Lung (tissue), 11 donors: ENCODE measurements at regions not wholly inside any gene's neighbourhood (a gene's known extent, or its start where the extent isn't known, plus 50 kb on each side); places are given as distances from the start of the nearest gene placed in this dataset.

Experiments
- ATAC-seq: fragments of 200-7000 bp; cut with Tn5 transposase; one replicate; pipeline ENCODE4 v1.9.1; 2020; ENCODE audit warnings: moderate number of reproducible peaks; ENCODE audit not compliant: insufficient read depth, low FRiP score
- DNase-seq, 3 donors: peaks; one replicate each; pipeline ENCODE4 v3.0.0-alpha.2; 2013 to 2017
- H3K27ac ChIP-seq, 2 donors: one replicate each; pipeline ENCODE4 v1.5.1; 2013; ENCODE audit warnings: mild to moderate bottlenecking in 2 of 2, moderate library complexity in 2 of 2, control low read depth in 1 of 2, inconsistent platforms in 1 of 2, low read depth in 1 of 2, low read length in 1 of 2
- H3K27me3 ChIP-seq, 3 donors: one replicate each; pipeline ENCODE4 v1.5.1; 2013; ENCODE audit warnings: low read length in 2 of 3; ENCODE audit not compliant: control insufficient read depth in 3 of 3, insufficient read depth in 3 of 3
- H3K36me3 ChIP-seq, 4 donors: one replicate each; pipeline ENCODE4 v1.5.1; 2013; ENCODE audit warnings: low read length in 4 of 4, mild to moderate bottlenecking in 1 of 4, moderate library complexity in 1 of 4; ENCODE audit not compliant: control insufficient read depth in 4 of 4, insufficient read depth in 4 of 4
- H3K4me1 ChIP-seq, 5 donors: one replicate each; pipeline ENCODE4 v1.5.1; 2013; ENCODE audit warnings: low read length in 5 of 5, mild to moderate bottlenecking in 2 of 5, moderate library complexity in 1 of 5; ENCODE audit not compliant: control insufficient read depth in 5 of 5, insufficient read depth in 5 of 5
- H3K4me3 ChIP-seq: one replicate; pipeline ENCODE4 v1.5.1; 2013; ENCODE audit warnings: mild to moderate bottlenecking, control low read depth, moderate library complexity
- H3K9ac ChIP-seq, 2 donors: one replicate each; pipeline ENCODE4 v1.5.1; 2013; ENCODE audit warnings: low read length in 2 of 2, control low read depth in 1 of 2; ENCODE audit not compliant: insufficient read depth in 1 of 2
- H3K9me3 ChIP-seq, 4 donors: one replicate each; pipeline ENCODE4 v1.5.1; 2013; ENCODE audit warnings: low read length in 3 of 4, mild to moderate bottlenecking in 1 of 4, moderate library complexity in 1 of 4; ENCODE audit not compliant: control insufficient read depth in 4 of 4, insufficient read depth in 3 of 4
- WGBS, 2 donors: extraction: QIAGEN DNeasy Blood & Tissue Kit; methylation state at CpG; one replicate each; pipeline ENCODE4 v1.1.7; 2013; 5-methylcytosine and 5-hydroxymethylcytosine counted together
- TF ChIP-seq, protein P1 (sequence below): IDR thresholded peaks from 2 replicates; pipeline ENCODE4 v1.5.1; 2012; ENCODE audit warnings: mild to moderate bottlenecking; ENCODE audit errors: control extremely low read depth, extremely low read depth
- donor health status: control.
- donor health status: control.
- donor health status: Bipolar disorder and iron deficiency.
- donor health status: healthy.
- donor health status: DM: yes; HTN: yes; CAD: no.

DNA sequence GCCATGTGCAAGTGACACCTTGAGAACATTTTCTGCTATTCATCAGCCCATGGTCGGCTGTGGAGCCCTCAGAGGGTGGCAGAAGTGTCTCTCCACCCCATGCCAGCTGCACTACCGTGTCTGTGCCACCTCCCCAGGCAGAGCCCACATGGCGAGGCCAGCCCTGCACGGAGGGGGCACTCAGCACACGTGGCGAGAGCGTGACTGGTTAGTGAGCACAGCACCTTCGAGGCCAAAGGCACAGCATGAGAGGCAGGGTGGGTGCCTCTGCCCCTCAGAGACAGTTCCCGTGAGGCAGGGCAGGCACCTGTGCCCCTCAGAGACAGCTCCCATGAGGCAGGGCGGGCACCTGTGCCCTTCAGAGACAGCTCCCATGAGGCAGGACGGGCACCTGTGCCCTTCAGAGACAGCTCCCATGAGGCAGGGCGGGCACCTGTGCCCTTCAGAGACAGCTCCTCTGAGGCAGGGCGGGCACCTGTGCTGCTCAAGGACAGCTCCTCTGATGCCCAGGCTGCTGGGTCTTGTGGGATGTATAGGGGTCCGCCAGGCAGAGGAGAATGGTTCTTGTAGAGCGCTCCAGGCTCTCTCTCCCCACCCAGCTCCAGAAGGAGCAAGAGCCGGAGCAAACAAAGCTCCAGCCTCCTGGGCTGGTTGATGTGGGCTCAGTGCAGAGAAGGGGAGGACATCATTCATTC, 179.8 kb upstream of the PPP1R26 start:
- no peak overlapping the region for H3K27ac ChIP-seq
- peaks cover 0 to 17% (median 0%) of the 10 kb centered on the region in 5 donors for H3K4me1 ChIP-seq
- no peaks in the 10 kb centered on the region for H3K9me3 ChIP-seq
- DNase-seq (no peak), ATAC-seq (no peak)
- 83% methylated on average over 16 of the region's 16 CpGs for WGBS, 2 donors
- no peaks in the 10 kb centered on the region for H3K36me3 ChIP-seq
- TF ChIP-seq, protein P1, sequence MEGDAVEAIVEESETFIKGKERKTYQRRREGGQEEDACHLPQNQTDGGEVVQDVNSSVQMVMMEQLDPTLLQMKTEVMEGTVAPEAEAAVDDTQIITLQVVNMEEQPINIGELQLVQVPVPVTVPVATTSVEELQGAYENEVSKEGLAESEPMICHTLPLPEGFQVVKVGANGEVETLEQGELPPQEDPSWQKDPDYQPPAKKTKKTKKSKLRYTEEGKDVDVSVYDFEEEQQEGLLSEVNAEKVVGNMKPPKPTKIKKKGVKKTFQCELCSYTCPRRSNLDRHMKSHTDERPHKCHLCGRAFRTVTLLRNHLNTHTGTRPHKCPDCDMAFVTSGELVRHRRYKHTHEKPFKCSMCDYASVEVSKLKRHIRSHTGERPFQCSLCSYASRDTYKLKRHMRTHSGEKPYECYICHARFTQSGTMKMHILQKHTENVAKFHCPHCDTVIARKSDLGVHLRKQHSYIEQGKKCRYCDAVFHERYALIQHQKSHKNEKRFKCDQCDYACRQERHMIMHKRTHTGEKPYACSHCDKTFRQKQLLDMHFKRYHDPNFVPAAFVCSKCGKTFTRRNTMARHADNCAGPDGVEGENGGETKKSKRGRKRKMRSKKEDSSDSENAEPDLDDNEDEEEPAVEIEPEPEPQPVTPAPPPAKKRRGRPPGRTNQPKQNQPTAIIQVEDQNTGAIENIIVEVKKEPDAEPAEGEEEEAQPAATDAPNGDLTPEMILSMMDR: no peak
- no peak overlapping the region for H3K9ac ChIP-seq
- H3K27me3 ChIP-seq: peaks cover 0 to 5% (median 4%) of the 10 kb centered on the region in 3 donors
- no peak overlapping the region for H3K4me3 ChIP-seq

DNA sequence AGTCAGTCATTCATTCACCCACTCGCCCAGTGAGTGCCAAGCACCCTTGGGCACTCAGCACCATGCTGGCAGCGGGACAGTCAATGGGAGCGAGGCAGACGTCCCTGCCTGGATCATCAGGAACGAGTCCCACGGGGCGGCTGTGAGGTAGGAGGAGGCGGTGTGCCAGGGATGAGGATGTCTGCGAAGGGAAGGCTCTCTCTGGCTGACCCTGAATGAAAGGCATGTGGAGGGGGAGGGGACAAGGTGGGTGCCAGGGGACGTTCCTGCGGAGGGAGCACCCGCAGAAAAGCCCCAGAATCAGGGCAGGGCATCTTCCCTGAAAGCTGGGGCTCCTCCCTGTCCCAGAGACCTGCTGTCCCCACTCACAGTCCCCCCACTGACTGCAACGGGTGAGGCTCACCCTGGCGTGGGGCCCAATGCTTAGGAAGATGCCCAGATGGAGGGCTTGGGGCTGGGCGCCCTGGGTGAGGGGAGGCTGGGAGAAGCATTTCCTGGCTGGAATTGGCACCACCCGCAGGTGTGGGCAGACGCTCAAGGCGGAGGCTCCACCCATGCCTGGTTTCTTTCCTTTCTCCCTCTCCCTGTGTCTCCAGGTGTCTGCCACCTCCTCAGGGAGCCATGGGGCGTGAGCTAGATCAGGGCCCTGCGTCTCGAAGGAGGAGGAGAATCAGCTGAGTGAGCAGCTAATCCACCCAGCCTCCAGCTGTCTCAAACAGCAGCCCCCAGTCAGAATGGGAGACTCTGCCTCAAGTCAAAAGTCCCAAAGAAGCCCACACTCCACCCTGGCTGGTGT, 179.0 kb upstream of the PPP1R26 start:
- Histone ChIP-seq H3K36me3 (no peaks in the 10 kb centered on the region), H3K9me3 (no peaks in the 10 kb centered on the region), H3K27me3 (peaks cover 0 to 5% (median 4%) of the 10 kb centered on the region in 3 donors), H3K27ac (no peak overlapping the region), H3K9ac (no peak overlapping the region), H3K4me3 (no peak overlapping the region), H3K4me1 (peaks cover 0 to 10% (median 0%) of the 10 kb centered on the region in 5 donors)
- ATAC-seq: no peak
- DNase-seq: no peak
- TF ChIP-seq, protein P1: no peak
- 56 to 68% methylated on average over 19 to 21 of the region's 21 CpGs for WGBS, 2 donors

DNA sequence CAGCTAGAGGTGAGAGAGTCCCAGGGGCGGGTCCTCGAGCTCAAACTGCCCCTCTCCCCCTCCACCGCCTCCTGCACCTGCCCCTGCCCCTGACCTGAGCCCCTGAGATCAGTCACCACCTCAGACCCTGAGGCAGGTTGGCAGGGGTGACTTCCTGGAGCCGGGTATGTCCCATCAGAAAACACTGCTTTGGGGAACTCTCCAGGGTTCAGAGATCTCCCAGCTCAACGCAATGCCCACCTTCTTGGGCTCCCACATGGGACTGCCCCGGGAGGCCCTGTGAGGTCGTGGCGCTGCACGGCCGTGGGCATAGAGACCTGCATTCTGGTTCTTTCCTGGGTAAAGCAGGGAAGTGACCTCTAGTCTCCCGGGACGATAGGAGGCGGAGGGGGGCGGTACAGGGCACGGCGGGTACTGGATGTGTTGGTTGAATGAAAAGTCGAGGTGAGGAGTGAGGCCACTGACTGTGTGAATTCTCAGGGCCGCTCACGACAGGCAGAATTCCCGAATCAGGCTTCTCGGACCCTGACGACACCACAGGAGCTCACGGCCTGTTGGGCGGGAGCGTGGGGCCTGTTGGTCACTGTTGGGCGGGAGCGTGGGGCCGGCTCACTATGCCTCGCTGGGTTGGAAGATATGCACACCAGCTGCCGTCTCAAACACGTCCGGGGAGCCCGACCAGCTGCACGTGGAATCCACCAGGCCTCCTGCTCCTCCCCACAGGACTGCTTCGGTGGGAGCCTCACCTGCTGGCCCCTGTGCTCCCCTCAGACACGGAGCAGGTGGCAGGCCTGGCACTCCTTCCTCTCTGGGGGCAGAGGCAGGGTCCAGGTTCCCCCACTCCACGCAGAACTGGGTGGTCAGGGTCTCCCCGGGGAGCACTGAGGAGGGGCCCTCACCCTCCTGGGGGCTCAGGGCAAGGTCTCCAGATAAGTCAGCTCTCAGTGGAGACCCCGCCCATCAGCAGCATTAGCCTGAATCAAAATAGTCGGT, 178.0 kb upstream of the PPP1R26 start:
- TF ChIP-seq, protein P1: no peak
- 63 to 72% methylated on average over 39 to 40 of the region's 40 CpGs for WGBS, 2 donors
- H3K27ac ChIP-seq: no peak overlapping the region
- H3K4me3 ChIP-seq: no peak overlapping the region
- DNase-seq: no peak
- H3K36me3 ChIP-seq: no peaks in the 10 kb centered on the region
- H3K27me3 ChIP-seq: peaks cover 0 to 7% (median 4%) of the 10 kb centered on the region in 3 donors
- peaks cover 0 to 8% (median 0%) of the 10 kb centered on the region in 5 donors for H3K4me1 ChIP-seq
- no peak for ATAC-seq
- H3K9ac ChIP-seq: no peak overlapping the region
- no peaks in the 10 kb centered on the region for H3K9me3 ChIP-seq
